ENCODE measurements at regions not wholly inside any gene's neighbourhood (a gene's known extent, or its start where the extent isn't known, plus 50 kb on each side); places are given as distances from the start of the nearest gene placed in this dataset.

GRCh38 chr7:117974891-117975290 is 101.7 kb upstream of the CTTNBP2 start:
- TF ChIP-seq CTCF (IDR thresholded peaks at IDR 0.05) (no peak), ZFX (IDR thresholded peaks at IDR 0.05; ENCODE audit: borderline replicate concordance) (no peak)

All from 22Rv1 (cell line).